OCI-LY7 (cell line): ENCODE measurements at regions not wholly inside any gene's neighbourhood (a gene's known extent, or its start where the extent isn't known, plus 50 kb on each side); places are given as distances from the start of the nearest gene placed in this dataset.

Experiments used
- BruUV-seq: library from RNA; stranded (reverse); fragments of 400-500 nt; replicated peaks from 2 replicates; lab custom pipeline; 2021; lab: Mats Ljungman, UMichigan
- CTCF ChIA-PET: fragments of 300-600 bp; sonication (Branson Sonifier 250); formaldehyde crosslinking; loops from one replicate; lab custom pipeline; 2022; ENCODE audit warnings: antibody characterized with exemption; ENCODE audit not compliant: unreplicated experiment; lab: Charles Lee
- POLR2A ChIA-PET: fragments of 300-600 bp; sonication (Branson Sonifier 250); formaldehyde crosslinking; loops from one replicate; lab custom pipeline; 2022; ENCODE audit warnings: antibody characterized with exemption; lab: Charles Lee
- DNase-seq: peaks from one replicate; pipeline ENCODE4 v3.0.0-alpha.2; 2015; ENCODE audit warnings: low spot score
- H2AFZ ChIP-seq: fragments of 200-600 bp; sonication (generic), shearing (Covaris generic); 2 replicates; pipeline ENCODE4 v1.6.1; 2014; ENCODE audit warnings: mild to moderate bottlenecking, antibody characterized with exemption, low read length, moderate library complexity
- H3K27ac ChIP-seq: fragments of 200-600 bp; sonication (generic); 2 replicates; pipeline ENCODE4 v1.5.1; 2014; ENCODE audit warnings: mixed run types, low read depth, mild to moderate bottlenecking, moderate library complexity, low read length, inconsistent platforms; ENCODE audit not compliant: poor library complexity, severe bottlenecking
- H3K36me3 ChIP-seq: fragments of 200-600 bp; sonication (generic); 2 replicates; pipeline ENCODE4 v1.6.1; 2014; ENCODE audit warnings: mild to moderate bottlenecking, antibody characterized with exemption, low read length, moderate library complexity, mixed read lengths; ENCODE audit not compliant: insufficient read depth
- H3K4me1 ChIP-seq: fragments of 200-600 bp; sonication (generic); 2 replicates; pipeline ENCODE4 v1.5.1; 2014; ENCODE audit warnings: mild to moderate bottlenecking, low read length; ENCODE audit not compliant: insufficient read depth, poor library complexity, severe bottlenecking
- H3K4me2 ChIP-seq: fragments of 200-600 bp; sonication (generic); 2 replicates; pipeline ENCODE4 v1.6.1; 2014; ENCODE audit warnings: mild to moderate bottlenecking, low read length
- H3K4me3 ChIP-seq: fragments of 200-600 bp; sonication (generic); 2 replicates; pipeline ENCODE4 v1.5.1; 2014; ENCODE audit warnings: mild to moderate bottlenecking, low read depth, low read length; ENCODE audit not compliant: poor library complexity, severe bottlenecking
- H3K79me2 ChIP-seq: fragments of 200-600 bp; sonication (generic); 2 replicates; pipeline ENCODE4 v1.6.1; 2016; ENCODE audit warnings: low read depth, mild to moderate bottlenecking, low read length, moderate library complexity, mixed read lengths; ENCODE audit not compliant: insufficient read depth
- H3K9me2 ChIP-seq: fragments of 200-600 bp; sonication (generic); 2 replicates; pipeline ENCODE4 v1.6.1; 2016; ENCODE audit warnings: mild to moderate bottlenecking, low read length, mixed read lengths; ENCODE audit not compliant: insufficient read depth
- H3K9me3 ChIP-seq: fragments of 200-600 bp; sonication (generic); 2 replicates; pipeline ENCODE4 v1.6.1; 2014; ENCODE audit warnings: mild to moderate bottlenecking, mixed run types, low read length, mixed read lengths
- H4K20me1 ChIP-seq: fragments of 200-600 bp; sonication (generic); 2 replicates; pipeline ENCODE4 v1.6.1; 2014; ENCODE audit warnings: mild to moderate bottlenecking, antibody characterized with exemption, low read length, moderate library complexity, mixed read lengths; ENCODE audit not compliant: insufficient read depth
- EZH2phosphoT487 ChIP-seq: fragments of 200-600 bp; sonication (generic); IDR thresholded peaks from 2 replicates; pipeline ENCODE4 v1.6.1; 2018; ENCODE audit warnings: low read depth, borderline replicate concordance, mild to moderate bottlenecking, mixed run types, antibody characterized with exemption, low read length, moderate library complexity, mixed read lengths
- intact Hi-C: fragments of 100-400 bp; cut with micrococcal nuclease; formaldehyde crosslinking; loops from one replicate; pipeline ENCODE4 v1.10.0; 2022; ENCODE audit not compliant: unreplicated experiment
- TF ChIP-seq, protein P1 (sequence below): fragments of 200-600 bp; sonication (generic); conservative IDR thresholded peaks from 2 replicates; pipeline ENCODE4 v1.5.1; 2014; ENCODE audit warnings: mild to moderate bottlenecking, antibody characterized with exemption, low read length, moderate library complexity, mixed read lengths

DNA sequence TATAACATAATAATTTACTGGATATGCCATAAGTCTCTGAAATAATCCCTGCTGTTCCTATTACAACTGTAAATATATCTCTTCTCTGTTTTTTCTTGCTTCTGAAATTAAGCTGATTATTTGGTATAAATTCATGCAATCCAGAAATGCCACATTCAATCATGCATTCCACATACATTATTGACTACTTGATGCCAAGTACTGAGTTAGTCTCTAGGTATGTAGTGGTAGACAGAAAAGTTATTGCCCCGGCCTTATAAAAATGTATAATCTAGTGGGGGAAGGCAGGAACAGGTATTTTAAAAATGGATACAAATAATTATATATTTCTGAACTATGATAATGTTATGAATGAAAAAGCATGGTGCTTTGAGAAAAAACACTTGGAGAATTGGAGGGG, 338.6 kb upstream of the SNX7 start:
- Histone ChIP-seq H3K79me2 (no peaks in the 10 kb centered on the region), H3K9me2 (no peaks in the 10 kb centered on the region), H3K36me3 (no peaks in the 10 kb centered on the region), H2AFZ (no peak overlapping the region), H3K4me2 (no peak overlapping the region), H3K27ac (no peak overlapping the region), H3K4me3 (no peak overlapping the region), H3K4me1 (no peaks in the 10 kb centered on the region), H3K9me3 (no peaks in the 10 kb centered on the region), H4K20me1 (no peaks in the 10 kb centered on the region)
- POLR2A ChIA-PET, result interaction anchor here (0.9 kb wide), 1 partner anchor 9 kb away, joined by 3 read pairs; no protein-coding TSS in a partner anchor
- no peak for TF ChIP-seq EZH2phosphoT487
- TF ChIP-seq, protein P1, sequence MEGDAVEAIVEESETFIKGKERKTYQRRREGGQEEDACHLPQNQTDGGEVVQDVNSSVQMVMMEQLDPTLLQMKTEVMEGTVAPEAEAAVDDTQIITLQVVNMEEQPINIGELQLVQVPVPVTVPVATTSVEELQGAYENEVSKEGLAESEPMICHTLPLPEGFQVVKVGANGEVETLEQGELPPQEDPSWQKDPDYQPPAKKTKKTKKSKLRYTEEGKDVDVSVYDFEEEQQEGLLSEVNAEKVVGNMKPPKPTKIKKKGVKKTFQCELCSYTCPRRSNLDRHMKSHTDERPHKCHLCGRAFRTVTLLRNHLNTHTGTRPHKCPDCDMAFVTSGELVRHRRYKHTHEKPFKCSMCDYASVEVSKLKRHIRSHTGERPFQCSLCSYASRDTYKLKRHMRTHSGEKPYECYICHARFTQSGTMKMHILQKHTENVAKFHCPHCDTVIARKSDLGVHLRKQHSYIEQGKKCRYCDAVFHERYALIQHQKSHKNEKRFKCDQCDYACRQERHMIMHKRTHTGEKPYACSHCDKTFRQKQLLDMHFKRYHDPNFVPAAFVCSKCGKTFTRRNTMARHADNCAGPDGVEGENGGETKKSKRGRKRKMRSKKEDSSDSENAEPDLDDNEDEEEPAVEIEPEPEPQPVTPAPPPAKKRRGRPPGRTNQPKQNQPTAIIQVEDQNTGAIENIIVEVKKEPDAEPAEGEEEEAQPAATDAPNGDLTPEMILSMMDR, result no peak
- BruUV-seq, result no TSS peak
- CTCF ChIA-PET, result no interaction called here
- no peak for DNase-seq
- intact Hi-C loops, result no loop called here

DNA sequence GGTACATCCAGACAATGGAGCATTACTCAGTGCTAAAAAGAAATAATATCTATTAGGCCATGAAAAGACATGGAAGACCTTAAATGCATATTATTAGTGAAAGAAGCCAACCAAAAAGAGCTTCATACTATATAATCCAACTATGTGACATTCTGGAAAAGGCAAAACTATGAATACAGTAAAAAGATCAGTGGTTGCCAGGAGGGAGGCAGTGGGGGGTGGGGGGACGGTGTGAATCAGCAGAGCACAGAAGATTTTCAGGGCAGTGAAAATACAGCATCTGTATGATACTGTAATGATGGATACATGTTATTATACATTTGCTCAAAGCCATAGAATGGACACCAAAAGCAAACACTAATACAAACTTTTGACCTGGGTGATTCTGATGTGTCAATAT, 339.4 kb upstream of the SNX7 start:
- H3K27ac ChIP-seq, result no peak overlapping the region
- H2AFZ ChIP-seq, result no peak overlapping the region
- no peak for DNase-seq
- no peaks in the 10 kb centered on the region for H3K9me3 ChIP-seq
- ChIA-PET CTCF (no interaction called here), POLR2A (interaction anchor here (0.6 kb wide), 2 partner anchors 211 to 646 kb away, joined by 3 read pairs; no protein-coding TSS in a partner anchor)
- H3K4me3 ChIP-seq, result no peak overlapping the region
- BruUV-seq, result no TSS peak
- intact Hi-C loops, result no loop called here
- H3K4me2 ChIP-seq, result no peak overlapping the region
- no peaks in the 10 kb centered on the region for H4K20me1 ChIP-seq
- H3K79me2 ChIP-seq, result no peaks in the 10 kb centered on the region
- TF ChIP-seq, protein P1, result no peak
- no peak for TF ChIP-seq EZH2phosphoT487
- H3K9me2 ChIP-seq, result no peaks in the 10 kb centered on the region
- H3K36me3 ChIP-seq, result no peaks in the 10 kb centered on the region
- H3K4me1 ChIP-seq, result no peaks in the 10 kb centered on the region

DNA sequence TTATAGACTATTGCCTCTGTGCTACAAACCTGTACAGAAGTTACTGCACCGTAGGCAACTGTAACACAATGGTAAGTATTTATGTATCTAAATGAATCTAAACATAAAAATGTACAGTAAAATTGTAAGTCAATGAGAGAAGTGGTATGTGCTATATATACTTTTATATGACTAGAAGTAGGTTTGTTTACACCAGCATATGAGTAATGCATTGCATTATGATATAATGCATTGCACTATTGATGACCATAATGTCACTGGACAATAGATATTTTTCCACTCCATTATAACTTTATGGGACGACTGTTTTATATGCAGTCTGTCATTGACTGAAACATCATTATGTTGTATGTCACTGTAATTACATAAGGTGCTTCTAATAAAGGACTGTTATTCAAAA, 340.3 kb upstream of the SNX7 start:
- no peaks in the 10 kb centered on the region for H3K4me1 ChIP-seq
- DNase-seq, result no peak
- H3K27ac ChIP-seq, result no peak overlapping the region
- no peaks in the 10 kb centered on the region for H3K9me2 ChIP-seq
- H3K9me3 ChIP-seq, result no peaks in the 10 kb centered on the region
- no TSS peak for BruUV-seq
- ChIA-PET CTCF (no interaction called here), POLR2A (no interaction called here)
- no peak overlapping the region for H3K4me2 ChIP-seq
- TF ChIP-seq, protein P1, result no peak
- no peak for TF ChIP-seq EZH2phosphoT487
- H2AFZ ChIP-seq, result no peak overlapping the region
- no peaks in the 10 kb centered on the region for H4K20me1 ChIP-seq
- intact Hi-C loops, result no loop called here
- H3K79me2 ChIP-seq, result no peaks in the 10 kb centered on the region
- no peak overlapping the region for H3K4me3 ChIP-seq
- no peaks in the 10 kb centered on the region for H3K36me3 ChIP-seq
